Femur (tissue), 1 donor: ENCODE measurements at regions not wholly inside any gene's neighbourhood (a gene's known extent, or its start where the extent isn't known, plus 50 kb on each side); places are given as distances from the start of the nearest gene placed in this dataset.
"Not testable (repeated sequence)": the region's sequence is repeated elsewhere in the genome, so short reads cannot be mapped to it uniquely, and the experiment has no call there.

Experiments
- DNase-seq: peaks from one replicate; pipeline ENCODE4 v3.0.0-alpha.2; 2017

DNA sequence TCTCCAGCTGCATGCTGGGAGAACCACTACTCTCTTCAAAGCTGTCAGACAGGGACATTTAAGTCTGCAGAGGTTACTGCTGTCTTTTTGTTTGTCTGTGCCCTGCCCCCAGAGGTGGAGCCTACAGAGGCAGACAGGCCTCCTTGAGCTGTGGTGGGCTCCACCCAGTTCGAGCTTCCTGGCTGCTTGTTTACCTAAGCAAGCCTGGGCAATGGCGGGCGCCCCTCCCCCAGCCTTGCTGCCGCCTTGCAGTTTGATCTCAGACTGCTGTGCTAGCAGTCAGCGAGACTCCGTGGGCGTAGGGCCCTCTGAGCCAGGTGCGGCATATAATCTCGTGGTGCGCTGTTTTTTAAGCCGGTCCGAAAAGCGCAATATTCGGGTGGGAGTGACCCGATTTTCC, 215.0 kb downstream of the STIM2 start:
- DNase-seq, result not testable (repeated sequence)

DNA sequence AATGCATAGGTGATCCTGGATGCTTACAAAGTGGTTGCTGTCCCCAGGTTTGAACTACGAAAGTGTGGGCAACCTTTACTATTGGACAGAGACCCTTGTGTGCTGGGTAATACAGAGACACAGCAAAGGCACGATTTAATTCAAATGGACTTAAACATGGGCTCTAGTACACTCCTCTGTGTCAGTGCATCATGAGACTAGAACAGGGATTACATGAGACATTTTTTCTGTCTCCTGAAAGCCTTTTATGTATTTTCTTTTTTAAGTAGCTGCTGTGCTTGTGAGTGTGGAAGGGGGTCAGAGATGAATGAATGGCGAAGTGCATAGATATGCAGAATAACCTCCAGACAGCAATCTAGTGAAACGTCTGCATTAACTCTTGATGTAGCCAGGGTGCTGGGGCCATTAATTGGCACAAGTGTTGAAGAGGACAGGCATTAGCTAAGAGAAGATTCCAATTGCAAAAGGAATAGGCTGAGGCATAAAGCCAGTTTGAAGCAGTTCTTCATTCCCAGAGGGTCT, 218.4 kb downstream of the STIM2 start:
- no peak for DNase-seq

DNA sequence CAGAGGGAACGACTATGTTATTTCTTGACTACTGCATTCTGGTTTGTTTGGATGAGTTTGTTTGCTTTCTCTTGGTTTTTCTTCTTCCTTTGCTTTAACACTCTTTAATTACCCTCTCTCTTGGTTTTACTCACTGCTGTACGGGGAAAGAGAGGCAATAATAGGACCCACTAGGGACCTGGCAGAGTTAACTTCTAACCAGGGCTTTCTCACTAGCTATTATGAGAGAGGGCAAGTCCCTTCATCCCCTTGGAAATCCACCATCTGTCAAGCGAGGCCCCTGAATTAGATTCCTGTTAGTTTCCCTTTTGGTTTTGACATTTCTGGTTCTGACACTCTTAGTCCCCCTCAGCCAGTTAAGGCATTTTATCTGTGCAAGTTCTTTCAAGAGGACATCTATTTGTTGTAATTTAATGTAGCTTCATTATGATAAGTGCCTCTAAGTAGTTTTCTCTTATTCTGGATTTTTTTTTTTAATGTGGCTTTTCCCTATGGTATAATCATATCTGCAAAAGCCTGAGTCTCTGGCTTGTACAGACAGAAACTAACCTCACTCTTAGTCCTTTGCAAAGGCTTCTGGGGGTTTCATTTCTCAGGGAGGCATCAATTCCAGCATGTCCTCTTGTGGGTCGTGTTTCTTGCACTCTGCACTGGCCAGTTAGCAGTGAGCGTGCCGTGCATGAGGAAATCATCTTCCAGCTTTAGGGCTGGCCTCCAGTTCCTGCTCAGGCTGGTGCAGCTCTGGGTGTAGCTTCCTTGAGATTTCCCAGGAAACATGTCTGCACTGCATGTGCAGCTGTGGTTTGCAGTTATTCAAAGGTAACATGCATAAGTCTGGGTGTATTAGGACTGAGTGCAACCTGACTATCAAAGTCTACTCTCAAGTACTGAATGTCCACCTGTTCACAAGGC, 221.3 kb downstream of the STIM2 start:
- no peak for DNase-seq

DNA sequence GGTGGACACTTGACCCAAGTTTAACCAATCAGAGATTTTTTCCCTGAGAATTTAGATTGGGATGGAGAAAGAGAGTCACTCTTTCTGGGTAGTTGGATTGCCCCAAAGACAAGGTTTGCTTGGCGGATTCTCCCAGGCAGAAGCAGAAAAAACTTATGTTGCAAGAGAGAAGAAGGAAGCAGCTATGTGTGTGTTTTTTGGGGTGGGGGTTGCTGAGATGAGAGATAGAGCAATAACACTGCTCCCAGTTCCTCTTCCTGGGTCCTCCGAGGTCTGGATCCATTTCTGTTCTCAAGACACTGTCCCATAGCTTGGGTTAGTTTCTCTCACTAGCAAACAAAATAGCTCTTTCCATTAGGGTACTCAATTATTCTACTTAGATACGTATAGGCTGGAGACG, 222.1 kb downstream of the STIM2 start:
- DNase-seq, result no peak

DNA sequence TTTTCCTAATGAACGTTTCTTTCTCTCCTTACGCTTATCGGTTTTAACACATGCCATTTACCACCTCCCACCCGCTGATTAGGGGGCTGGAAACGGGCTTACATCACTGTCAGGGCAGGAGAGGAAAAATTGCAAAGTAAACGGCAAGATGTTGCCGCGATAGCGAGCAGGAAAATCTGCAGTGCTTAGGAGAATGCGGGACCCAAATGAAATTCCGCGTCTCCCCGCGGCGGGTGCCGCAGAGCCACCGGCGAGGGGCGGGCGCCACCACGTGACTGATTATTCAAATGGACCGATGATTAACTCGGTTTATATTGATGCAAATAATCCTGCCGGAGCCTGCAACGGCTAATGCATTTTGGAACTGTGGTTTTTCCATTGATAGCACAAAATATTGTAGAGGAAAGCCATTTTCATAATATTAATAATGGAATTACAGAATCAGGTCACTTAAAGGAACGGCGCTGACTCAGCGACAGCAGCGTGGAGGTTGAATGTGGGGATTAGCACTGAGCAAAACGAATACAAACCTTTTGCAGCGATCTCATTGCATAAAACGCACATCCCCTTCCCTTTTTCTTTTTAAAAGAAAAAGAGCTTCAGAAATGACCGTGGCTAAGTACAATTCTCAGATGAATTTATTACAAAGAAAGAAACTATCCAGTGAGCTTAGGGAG, 224.2 kb downstream of the STIM2 start:
- peak; percentile 53 for DNase-seq

DNA sequence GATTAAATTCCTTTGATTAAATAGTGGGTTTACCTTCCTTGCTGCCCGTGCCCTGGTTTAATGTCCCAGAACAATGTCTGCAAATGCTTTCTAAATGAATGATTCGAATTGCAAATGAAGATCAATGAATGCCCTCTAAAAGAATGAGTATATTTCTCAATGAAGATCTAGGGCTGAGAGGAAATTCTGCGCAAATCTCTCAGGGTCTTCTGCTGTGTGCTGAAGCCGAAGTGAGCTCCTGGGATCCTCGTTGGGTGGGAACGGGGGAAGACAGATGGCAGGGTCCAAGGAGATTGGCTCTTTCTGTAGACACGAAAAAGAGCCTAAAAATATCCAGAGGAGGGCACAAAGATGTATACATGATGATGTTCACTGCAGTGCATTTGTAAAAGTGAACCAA, 224.8 kb downstream of the STIM2 start:
- no peak for DNase-seq

DNA sequence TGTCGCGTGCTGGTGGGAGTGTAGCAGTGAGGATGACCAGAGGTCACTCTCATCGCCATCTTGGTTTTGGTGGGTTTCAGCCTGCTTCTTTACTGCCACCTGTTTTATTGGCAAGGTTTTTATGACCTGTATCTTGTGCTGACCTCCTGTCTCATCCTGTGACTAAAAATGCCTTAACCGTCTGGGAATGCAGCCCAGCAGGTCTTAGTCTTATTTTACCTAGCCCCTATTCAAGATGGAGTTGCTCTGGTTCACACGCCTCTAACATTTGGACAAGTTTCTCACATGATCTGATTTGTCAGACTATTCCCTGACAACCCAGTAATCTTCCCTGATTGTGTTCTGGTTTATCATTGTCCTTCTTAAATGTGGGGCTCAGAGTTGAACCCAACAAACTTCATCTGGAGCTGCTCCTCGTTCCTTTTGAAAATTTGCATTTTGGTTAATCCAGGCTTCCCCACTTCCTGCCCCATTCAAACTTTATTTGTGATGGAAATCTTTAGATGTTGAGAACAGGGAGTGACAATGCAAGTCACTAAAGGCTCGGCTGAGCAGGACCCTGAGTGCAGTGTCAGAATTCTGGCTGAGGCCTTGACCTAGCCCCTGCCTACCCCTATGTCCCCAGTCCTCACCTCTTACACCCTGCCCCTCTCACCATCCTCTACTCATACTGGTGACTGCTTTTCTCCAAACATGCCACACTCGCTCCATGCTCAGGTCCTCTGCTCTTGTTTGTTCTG, 226.8 kb downstream of the STIM2 start:
- DNase-seq, result no peak

DNA sequence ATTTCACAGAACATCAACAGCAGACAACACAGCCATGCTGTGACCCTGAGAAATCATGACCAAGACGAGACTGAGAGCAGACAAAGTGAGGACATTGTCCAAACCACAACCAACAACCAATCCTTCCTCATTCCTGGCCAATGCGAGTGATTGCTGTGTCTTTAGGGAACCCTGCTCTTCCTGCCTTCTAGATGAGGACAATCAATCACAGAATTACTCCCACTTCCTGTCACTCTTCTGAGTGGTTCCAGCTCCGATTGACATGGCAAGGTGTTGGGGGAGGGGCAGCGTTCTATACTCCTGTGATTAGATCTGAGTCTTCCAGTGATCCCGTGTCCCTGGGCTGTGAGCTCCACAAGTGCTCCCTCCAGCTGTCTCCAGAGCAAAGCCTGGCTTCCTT, 227.8 kb downstream of the STIM2 start:
- DNase-seq, result no peak

DNA sequence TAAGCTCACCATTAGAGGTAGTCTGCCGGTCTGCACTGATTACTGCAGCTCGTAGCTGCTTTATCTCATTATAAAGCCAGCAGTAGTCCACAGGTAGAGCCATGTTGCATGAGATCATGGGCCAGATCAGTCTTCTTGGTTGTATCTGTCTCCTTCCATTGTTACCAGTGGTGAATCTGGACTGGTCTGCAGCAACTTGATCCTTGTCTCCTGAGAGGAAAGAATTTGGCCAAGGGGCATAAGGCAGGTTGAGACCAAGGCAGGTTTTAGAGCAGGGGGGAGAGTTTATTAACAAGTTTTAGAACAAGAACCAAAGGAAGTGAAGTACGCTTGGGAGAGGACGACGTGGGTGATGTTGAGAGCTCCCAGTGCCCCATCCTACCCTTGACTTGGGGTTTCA, 228.5 kb downstream of the STIM2 start:
- DNase-seq, result no peak

DNA sequence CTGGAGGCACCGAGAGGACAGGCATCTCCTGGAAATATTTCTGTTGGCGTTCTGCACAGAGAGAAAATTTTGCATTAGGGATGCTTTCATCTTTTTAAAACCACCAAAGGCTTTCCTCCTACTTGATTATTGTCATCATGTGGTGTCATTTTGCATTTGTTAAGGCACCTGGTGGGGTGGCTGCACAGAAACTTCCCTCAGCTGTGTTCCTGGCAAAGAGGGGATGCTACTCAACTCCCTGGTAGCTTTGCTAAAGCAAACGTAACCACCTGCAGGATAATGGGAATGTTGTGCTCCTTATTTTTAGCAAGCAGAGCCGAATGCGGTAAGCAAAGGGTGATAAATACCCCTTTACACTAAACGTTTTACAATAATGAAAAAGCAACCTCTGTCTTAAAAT, 229.8 kb downstream of the STIM2 start:
- DNase-seq, result no peak

DNA sequence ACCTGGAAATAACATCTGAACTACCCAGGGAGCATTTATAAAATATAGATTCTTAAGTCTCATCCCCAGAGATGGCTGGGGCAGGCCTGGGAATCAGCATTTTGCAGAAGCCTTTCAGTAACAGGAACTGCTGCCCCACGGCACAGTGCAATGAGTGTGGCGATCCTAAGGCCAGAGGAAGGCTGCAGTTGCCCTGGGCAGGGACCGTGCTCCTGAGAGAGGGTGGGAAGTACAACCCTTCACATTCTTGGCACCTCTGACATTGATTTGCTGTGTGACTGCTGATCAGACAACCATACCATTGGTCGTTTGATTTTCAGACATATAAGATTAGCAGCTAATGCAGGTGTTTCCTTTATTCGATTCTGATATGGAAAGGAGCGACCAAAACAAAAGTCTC, 233.6 kb downstream of the STIM2 start:
- DNase-seq, result no peak

DNA sequence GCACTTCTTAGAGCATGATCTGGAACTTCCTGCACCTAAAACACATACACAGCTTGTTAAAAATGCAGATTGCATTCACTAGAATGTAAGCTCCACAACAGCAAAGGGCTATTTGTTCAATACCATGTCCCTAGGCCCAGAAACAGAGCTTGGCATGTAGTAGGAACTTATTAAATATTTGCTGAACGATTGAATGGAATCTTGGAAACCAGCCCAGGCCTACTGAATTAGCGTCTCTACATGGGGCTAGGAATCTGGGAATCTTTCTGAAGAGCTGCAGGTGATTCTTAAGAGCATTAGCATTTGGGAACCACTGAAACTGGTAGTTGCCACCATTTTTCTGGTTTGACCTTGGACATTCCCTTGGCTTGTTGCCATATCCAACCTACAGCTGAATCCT, 234.1 kb downstream of the STIM2 start:
- DNase-seq, result no peak

DNA sequence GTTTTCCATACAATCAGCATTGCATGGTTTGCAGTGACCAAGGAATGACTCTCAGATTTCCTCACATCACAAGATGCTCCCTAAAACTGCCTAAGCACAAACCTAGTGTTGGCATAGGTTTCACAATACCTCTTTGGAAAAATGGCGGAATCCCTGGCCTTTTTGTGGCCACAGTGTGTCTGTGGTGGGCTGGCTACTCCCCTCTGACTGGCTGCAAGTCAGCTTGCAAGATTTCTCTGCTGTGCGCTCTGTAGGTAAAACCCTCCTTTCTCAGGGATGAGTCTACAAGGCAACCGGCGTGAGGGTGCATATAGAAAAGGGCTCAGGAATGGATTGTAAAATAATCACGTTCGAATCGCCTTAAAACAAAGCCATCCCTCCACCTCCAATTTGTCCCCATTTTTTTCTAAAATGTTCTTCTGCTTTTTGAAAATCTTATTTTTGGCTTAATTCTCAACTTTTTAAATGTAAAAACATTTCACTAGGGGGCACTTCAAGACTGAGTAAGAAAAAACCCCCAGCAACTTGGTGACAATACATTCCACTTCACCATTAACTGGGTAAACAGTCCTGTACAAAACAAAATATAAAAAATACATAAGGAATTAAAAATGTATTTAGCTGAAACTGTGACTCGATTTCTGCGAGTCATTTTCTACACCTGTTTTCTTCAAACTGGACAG, 235.6 kb downstream of the STIM2 start:
- no peak for DNase-seq

DNA sequence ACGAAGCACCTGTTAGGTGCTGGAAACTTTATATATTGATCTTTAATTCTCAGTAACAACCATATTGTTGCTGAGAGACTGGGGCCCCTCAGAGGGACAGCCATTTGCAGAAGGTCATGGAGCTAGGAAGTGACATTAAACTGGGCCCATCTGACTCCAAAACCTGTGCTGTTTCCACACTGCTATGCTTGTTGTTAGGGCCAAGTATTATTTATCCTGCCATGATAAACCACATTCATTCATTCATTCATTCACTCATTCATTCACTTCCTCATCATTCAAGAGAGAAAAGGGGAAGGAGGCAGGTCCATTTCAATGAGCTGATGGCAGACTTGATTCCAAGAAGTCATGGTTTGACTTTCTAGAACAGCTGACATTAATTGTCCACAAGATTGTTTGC, 237.4 kb downstream of the STIM2 start:
- no peak for DNase-seq

DNA sequence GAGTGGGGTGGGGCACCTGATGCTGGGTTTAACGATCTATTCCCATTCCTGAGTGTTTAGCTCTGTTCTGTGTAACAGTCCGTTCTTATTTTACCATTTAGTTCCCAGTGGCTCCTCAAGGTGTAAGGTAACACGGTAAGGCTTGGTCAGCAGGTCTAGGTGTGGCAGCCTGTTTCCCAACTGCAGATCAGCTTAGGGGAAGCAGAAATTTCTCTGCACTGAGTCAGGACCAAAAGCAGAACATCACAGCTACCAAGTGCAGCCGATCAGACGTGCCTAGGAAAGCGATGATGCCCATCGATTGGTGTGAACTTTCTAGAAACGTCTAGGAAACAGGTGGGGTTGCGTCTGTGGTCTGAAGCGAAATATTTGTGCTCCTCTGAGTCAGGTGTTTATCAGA, 240.1 kb downstream of the STIM2 start:
- DNase-seq, result no peak

DNA sequence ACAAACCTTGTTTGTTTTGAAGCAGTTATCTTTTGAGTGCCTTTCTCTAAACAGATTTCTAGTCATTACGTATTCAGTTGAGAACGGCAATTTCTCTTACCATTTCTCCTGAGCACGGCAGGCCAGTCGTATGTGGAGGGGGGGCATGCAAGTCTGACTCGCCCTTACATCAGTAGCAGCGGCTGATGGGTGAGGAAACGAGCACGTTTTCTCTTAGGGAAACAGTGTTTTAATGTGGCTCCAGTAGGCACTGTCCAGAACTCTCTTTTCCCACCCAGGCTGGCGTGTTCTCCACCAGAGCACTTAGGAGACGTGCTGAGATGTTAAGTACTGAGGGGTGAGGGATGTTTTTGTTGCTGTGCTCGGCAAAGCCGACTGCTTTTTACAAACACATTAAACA, 240.5 kb downstream of the STIM2 start:
- no peak for DNase-seq

DNA sequence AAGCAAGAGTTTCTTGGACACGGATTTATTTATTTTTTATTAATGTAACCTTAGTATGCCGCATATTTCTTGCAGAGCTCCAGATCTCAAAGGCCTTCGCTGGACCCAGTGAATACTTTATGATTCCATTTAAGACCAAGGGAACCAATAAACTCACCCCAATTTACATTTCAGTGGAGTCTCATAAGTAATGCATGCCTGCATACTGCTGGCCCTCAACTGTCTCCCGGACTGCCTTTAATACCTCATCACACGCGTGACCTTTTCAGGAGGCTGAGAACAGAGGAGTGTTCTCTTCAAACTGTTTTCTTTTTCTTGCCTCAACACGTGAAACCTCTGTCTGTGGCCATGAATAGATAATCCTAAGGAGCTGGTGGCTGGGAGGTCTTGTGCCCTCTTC, 240.9 kb downstream of the STIM2 start:
- no peak for DNase-seq

DNA sequence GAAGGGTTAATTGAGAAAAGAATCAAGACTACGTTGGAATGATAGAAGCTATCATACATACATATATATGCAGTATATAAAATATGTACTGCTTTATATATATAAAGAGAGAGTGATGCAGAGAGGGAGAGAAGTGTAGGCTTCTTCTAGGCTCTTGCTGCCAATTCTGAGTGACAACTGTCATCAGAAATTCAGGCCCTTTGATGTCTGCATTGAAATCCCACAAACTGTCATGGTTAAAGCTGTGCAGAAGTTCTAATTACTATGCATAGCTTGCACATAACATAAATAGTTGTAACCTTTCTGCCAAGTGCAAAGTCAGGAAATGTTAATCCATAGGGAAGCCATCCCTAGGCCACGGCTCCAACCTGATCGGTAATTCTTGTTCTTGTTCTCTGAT, 251.0 kb downstream of the STIM2 start:
- DNase-seq, result no peak

DNA sequence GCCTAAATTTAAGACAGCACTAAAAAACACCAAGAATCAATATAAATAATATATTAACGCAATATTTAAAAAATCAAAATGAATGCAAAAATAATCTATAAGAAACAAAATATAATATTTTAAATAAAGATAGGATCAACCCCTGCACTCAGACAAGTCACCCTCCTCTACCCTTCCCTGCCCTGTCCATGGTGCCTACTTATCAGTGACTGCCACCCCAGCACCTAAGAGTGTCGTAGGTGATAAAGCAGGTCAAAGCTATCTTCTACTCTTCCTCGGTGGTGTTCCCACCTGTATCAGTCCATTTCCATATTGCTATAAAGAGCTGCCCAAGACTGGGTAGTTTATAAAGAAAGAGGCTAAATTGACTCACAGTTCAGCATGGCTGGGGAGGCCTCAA, 251.9 kb downstream of the STIM2 start:
- DNase-seq, result no peak

DNA sequence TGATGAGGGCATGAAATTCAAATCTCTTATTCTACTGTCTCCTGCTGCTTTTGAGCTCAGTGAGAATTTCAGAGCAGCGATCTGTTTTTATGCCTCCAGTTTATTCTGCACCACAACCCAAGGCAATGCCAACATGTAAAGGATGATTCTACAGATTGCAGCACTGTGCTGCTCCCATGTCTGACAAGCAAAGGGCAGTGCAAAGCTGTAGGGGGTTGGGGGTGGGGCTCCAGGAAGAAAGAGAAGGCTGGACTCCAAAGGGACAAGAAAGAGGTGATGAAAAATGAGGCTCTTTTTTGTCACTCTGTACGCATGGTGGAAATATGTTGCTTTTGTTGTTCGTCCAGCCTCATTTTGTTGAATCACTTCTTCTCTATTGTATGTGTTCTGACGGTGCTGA, 254.6 kb downstream of the STIM2 start:
- no peak for DNase-seq

DNA sequence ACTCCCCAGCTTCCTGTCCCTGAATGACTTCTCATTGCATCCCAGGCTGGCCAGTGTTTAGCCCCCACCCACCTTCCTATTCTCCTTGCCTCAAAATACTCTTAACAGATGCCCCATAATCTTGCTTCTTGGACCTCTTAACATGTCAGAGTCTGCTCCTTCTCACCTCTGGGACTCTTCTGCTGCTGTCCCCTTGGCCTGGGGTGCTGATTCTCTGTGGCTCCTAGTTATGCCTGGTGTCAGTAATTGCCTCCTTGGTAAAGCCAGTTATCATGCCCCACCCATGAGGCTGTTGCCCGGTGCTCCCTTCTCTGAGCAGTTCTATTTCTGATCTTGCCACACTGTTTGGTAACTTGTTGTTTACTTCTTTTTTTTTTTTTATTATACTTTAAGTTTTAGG, 256.8 kb downstream of the STIM2 start:
- no peak for DNase-seq

DNA sequence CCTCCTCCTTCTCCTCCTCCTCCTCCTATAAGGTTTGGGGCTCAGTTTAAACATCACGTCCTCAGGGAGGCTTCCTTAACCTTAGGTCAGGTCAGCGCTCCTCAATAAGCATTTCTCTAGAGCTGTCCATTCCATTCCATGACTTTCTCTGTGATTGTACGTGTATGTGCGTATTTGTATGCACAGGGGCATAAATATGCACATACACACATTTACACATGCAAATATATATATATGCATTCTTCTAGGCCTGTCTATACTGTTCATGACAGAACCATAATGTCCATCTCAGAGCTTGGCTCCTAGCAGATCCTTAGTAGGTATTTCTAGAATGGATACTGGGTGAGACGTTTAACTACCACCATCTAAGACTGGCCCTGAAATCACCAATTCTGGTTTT, 258.6 kb downstream of the STIM2 start:
- no peak for DNase-seq

DNA sequence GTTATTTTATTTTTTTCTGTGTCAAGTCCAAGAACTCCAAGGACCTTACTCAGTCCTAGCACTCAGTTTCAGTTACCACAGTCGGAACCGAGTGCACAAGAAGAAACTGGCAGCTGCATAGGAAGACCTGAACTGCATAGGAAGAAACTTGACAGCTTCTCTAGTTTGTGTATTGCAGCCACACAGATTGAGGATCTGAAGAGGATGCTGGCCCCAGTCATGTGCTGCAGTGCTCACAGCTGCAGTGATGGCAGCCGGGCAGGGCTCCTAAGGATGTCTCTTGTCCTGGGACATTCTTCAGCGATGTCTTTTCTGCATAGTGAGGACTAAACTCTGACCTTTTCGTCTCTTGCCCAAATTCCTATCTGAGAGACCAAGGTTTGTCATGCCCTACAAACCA, 261.2 kb downstream of the STIM2 start:
- no peak for DNase-seq
